ENCODE measurements at regions not wholly inside any gene's neighbourhood (a gene's known extent, or its start where the extent isn't known, plus 50 kb on each side); places are given as distances from the start of the nearest gene placed in this dataset.

DNA sequence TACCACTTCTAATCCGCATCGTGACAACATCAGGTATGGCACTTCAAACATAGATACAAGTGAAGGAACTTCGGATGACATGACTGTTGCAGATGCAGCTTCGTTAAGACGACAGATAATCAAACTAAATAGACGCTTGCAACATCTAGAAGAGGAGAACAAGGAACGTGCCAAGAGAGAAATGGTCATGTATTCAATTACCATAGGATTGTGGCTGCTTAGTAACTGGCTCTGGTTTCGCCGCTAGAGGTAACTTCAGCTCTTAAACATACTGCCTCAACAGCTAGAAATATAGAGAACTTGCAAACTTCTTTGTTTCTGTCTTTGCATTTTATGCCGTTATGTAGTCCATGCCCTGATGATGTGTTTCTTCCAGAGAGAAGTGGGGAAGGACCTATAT, 530.8 kb upstream of the DIPK2B start:
- ChIA-PET CTCF (no interaction called here), POLR2A (interaction anchor here (0.7 kb wide), 1 partner anchor 27 kb away, joined by 3 read pairs; no protein-coding TSS in a partner anchor)
- Mint-ChIP-seq H3K4me3 (no peak overlapping the region), H3K36me3 (ENCODE audit: low read depth) (no peaks in the 10 kb centered on the region), H3K27ac (no peak overlapping the region), H3K9me3 (no peaks in the 10 kb centered on the region), H3K4me1 (ENCODE audit: low read depth) (peaks cover 4% of the 10 kb centered on the region), H3K27me3 (no peaks in the 10 kb centered on the region)
- ATAC-seq (no peak), DNase-seq (no peak)
- intact Hi-C loops (cut with micrococcal nuclease), result no loop called here
- TF ChIP-seq, protein P1, sequence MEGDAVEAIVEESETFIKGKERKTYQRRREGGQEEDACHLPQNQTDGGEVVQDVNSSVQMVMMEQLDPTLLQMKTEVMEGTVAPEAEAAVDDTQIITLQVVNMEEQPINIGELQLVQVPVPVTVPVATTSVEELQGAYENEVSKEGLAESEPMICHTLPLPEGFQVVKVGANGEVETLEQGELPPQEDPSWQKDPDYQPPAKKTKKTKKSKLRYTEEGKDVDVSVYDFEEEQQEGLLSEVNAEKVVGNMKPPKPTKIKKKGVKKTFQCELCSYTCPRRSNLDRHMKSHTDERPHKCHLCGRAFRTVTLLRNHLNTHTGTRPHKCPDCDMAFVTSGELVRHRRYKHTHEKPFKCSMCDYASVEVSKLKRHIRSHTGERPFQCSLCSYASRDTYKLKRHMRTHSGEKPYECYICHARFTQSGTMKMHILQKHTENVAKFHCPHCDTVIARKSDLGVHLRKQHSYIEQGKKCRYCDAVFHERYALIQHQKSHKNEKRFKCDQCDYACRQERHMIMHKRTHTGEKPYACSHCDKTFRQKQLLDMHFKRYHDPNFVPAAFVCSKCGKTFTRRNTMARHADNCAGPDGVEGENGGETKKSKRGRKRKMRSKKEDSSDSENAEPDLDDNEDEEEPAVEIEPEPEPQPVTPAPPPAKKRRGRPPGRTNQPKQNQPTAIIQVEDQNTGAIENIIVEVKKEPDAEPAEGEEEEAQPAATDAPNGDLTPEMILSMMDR (IDR thresholded peaks at IDR 0.05), result no peak

DNA sequence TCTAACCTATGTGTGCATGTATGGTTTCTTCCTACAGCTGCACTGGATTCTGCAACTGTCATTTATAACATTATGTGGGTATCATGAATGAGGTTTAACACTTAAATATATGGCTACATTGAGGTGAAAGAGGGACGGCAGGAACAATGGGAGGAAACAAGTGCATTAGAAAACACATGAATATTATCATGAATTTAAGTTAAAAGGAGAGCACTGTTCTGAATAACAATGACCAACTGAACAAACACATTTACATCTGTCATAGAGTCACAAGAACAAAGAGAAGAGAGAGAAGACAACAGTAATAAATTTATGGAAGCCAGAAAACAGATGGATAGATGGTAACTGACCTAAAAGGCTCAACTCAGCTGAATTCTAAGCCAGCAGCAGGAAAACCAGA, 527.1 kb upstream of the DIPK2B start:
- intact Hi-C loops (cut with micrococcal nuclease), result no loop called here
- CTCF ChIA-PET, result no interaction called here
- no peak for ATAC-seq

DNA sequence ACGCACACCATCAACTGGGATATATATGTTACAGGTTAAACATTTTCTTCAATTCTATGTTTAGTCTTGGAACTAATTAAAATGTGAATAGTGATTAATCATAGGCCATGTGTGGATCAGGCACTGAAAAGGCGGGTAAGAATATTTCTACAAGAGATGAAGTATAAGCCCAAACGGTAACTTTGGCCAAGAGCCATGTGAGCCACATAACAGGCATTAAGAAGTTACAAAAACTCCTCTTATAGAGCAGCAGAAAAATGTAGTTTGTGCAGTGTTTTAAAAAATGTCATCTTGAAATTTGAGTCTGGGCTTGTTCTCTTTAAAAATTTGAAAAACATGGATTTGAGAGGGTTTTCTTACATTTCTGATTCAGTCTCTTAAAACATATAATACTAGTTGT, 521.8 kb upstream of the DIPK2B start:
- DNase-seq, result no peak
- POLR2A ChIA-PET, result no interaction called here
- Mint-ChIP-seq H3K9me3 (no peaks in the 10 kb centered on the region), H3K4me1 (ENCODE audit: low read depth) (peaks cover 24% of the 10 kb centered on the region), H3K27ac (no peak overlapping the region), H3K36me3 (ENCODE audit: low read depth) (peaks cover 2% of the 10 kb centered on the region), H3K4me3 (no peak overlapping the region), H3K27me3 (no peaks in the 10 kb centered on the region)
- no peak for ATAC-seq
- CTCF ChIA-PET, result no interaction called here
- intact Hi-C loops (cut with micrococcal nuclease), result no loop called here
- TF ChIP-seq, protein P1 (IDR thresholded peaks at IDR 0.05), result no peak

More for the DNA sequence above, 527.1 kb upstream of the DIPK2B start:
- TF ChIP-seq, protein P1 (IDR thresholded peaks at IDR 0.05), result no peak
- no peaks in the 10 kb centered on the region for H3K9me3 Mint-ChIP-seq
- peaks cover 2% of the 10 kb centered on the region for H3K4me1 Mint-ChIP-seq (ENCODE audit: low read depth)
- H3K27me3 Mint-ChIP-seq, result no peaks in the 10 kb centered on the region
- POLR2A ChIA-PET, result no interaction called here
- no peak overlapping the region for H3K27ac Mint-ChIP-seq
- no peaks in the 10 kb centered on the region for H3K36me3 Mint-ChIP-seq (ENCODE audit: low read depth)
- no peak overlapping the region for H3K4me3 Mint-ChIP-seq
- no peak for DNase-seq

DNA sequence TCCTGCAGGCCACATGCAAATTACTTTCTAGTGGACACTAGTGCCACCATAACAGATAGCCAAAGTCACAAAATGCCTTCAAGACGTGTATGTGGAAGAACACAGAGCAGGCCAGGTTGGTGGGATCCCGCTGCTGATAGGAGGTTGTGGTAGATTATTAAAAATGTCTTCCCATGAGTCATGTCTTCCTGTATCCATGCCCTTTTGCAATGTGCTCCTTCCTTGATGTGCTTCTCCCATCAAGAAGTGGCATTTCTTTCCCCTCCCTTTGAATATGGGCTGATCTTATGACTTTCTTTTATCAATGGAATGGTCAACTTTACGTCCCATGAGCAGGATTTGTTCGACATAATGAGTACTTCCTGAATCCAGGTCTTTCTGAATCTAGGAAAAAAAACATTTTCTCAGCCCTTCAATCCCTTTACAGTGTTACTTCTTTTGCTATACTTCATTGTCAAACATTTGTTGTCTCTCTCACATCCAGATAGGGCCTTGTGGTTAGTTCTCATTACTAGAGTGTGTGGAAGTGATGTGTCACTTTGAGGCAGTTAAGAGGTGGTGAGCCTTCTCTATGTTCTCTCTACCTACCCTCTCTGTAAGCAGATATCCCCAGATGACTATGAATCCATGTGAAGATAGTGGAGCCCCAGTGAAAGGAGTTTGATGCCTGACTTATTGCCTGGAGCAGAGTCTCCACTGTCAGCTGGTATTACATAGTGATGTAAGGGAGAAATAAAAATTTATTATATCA, 519.2 kb upstream of the DIPK2B start:
- ATAC-seq, result peak; percentile 92

DNA sequence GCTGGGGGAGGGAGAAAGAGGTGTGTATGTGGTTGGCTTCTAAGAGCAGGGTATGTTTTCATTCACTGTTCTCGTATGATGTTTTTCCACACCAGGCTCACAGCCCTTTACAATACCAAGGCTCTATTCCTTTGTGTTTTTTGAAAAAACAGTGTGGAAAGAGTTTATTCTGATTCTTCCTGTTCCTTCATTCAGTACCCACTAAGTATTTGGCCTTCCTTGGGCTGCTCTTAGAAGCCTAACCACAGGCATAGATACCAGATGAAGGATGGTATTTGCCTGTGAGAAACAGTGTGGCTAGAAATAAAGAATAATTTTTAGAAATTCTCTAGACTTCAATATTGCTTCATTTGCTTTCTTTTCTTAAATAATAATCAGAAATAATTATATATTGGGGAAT, 518.0 kb upstream of the DIPK2B start:
- POLR2A ChIA-PET, result no interaction called here
- no peaks in the 10 kb centered on the region for H3K27me3 Mint-ChIP-seq
- intact Hi-C loops (cut with micrococcal nuclease), result no loop called here
- peaks cover 2% of the 10 kb centered on the region for H3K36me3 Mint-ChIP-seq (ENCODE audit: low read depth)
- ATAC-seq (no peak), DNase-seq (no peak)
- H3K4me3 Mint-ChIP-seq, result no peak overlapping the region
- H3K9me3 Mint-ChIP-seq, result no peaks in the 10 kb centered on the region
- TF ChIP-seq, protein P1 (IDR thresholded peaks at IDR 0.05), result no peak
- peaks cover 53% of the 10 kb centered on the region for H3K4me1 Mint-ChIP-seq (ENCODE audit: low read depth)
- CTCF ChIA-PET, result no interaction called here
- no peak overlapping the region for H3K27ac Mint-ChIP-seq

More for the DNA sequence above, 519.2 kb upstream of the DIPK2B start:
- POLR2A ChIA-PET, result no interaction called here
- no peaks in the 10 kb centered on the region for H3K27me3 Mint-ChIP-seq
- CTCF ChIA-PET, result no interaction called here
- H3K4me1 Mint-ChIP-seq (ENCODE audit: low read depth), result peaks cover 41% of the 10 kb centered on the region
- no peak overlapping the region for H3K4me3 Mint-ChIP-seq
- no peaks in the 10 kb centered on the region for H3K9me3 Mint-ChIP-seq
- H3K27ac Mint-ChIP-seq, result no peak overlapping the region
- intact Hi-C loops (cut with micrococcal nuclease), result no loop called here
- H3K36me3 Mint-ChIP-seq (ENCODE audit: low read depth), result peaks cover 2% of the 10 kb centered on the region
- DNase-seq, result peak; percentile 8
- TF ChIP-seq, protein P1 (IDR thresholded peaks at IDR 0.05), result no peak
